H1 (cell line): ENCODE measurements at regions not wholly inside any gene's neighbourhood (a gene's known extent, or its start where the extent isn't known, plus 50 kb on each side); places are given as distances from the start of the nearest gene placed in this dataset.

ENCODE experiments used
- CTCF ChIA-PET: fragments of 300-600 bp; sonication (Branson Sonifier 250); formaldehyde crosslinking; loops from one replicate; lab custom pipeline; 2021; ENCODE audit not compliant: partially characterized antibody; lab: Charles Lee
- POLR2A ChIA-PET: fragments of 300-600 bp; sonication (Branson Sonifier 250); formaldehyde crosslinking; loops from one replicate; lab custom pipeline; 2021; ENCODE audit warnings: inconsistent platforms; ENCODE audit not compliant: partially characterized antibody; lab: Charles Lee
- DNase-seq, 2 experiments: peaks; one replicate each; pipeline versions ENCODE4 v3.0.0 to v3.0.0-alpha.2; 2010 to 2022; ENCODE audit warnings: low spot score in 2 of 2, low read depth in 1 of 2, mixed read lengths in 1 of 2
- FAIRE-seq: peaks from 2 replicates; lab custom pipeline; 2011; peaks lifted over from hg19 to GRCh38; lab: Jason Lieb, UNC
- H2AFZ ChIP-seq: 2 replicates; pipeline ENCODE4 v1.8.1; 2012; ENCODE audit warnings: low read length, inconsistent platforms
- H2AK5ac ChIP-seq: 2 replicates; pipeline ENCODE4 v1.6.1; 2013; ENCODE audit warnings: low read depth, low read length
- H2BK120ac ChIP-seq: replicated peaks from 2 replicates; pipeline ENCODE3; 2013; ENCODE audit warnings: low read depth, low read length, inconsistent platforms
- H2BK12ac ChIP-seq: 2 replicates; pipeline ENCODE4 v1.6.1; 2013; ENCODE audit warnings: low read depth, low read length
- H2BK15ac ChIP-seq: 2 replicates; pipeline ENCODE4 v1.6.1; 2013; ENCODE audit warnings: low read length
- H2BK20ac ChIP-seq: 2 replicates; pipeline ENCODE4 v1.6.1; 2013; ENCODE audit warnings: low read length
- H2BK5ac ChIP-seq: 2 replicates; pipeline ENCODE4 v1.6.1; 2013; ENCODE audit warnings: low read depth, low read length
- H3K14ac ChIP-seq: 2 replicates; pipeline ENCODE4 v1.6.1; 2013; ENCODE audit warnings: inconsistent platforms; ENCODE audit not compliant: insufficient read length
- H3K18ac ChIP-seq: 2 replicates; pipeline ENCODE4 v1.6.1; 2013; ENCODE audit warnings: low read length; ENCODE audit errors: extremely low read depth
- H3K23ac ChIP-seq: 2 replicates; pipeline ENCODE4 v1.6.1; 2013; ENCODE audit warnings: inconsistent platforms; ENCODE audit not compliant: insufficient read length
- H3K23me2 ChIP-seq: 2 replicates; pipeline ENCODE4 v1.6.1; 2013; ENCODE audit warnings: low read depth, low read length
- H3K27ac ChIP-seq: 2 replicates; pipeline ENCODE4 v1.6.1; 2011; ENCODE audit warnings: low read depth, low read length, inconsistent platforms
- H3K27me3 ChIP-seq, 4 experiments: replicated peaks in 1 of 4; 1 replicate in 1 of 4; 2 replicates in 3 of 4; pipeline versions ENCODE4 v1.6.1 to v1.8.1; 2011 to 2013; ENCODE audit warnings: low read length in 3 of 4, mild to moderate bottlenecking in 3 of 4, inconsistent platforms in 2 of 4, mixed read lengths in 2 of 4, moderate library complexity in 1 of 4; ENCODE audit not compliant: control insufficient read depth in 3 of 4, insufficient read depth in 3 of 4; ENCODE audit errors: extremely low read depth in 1 of 4
- H3K36me3 ChIP-seq, 4 experiments: 2 replicates each; pipeline versions ENCODE4 v1.6.1 to v1.8.1; 2011 to 2013; ENCODE audit warnings: mild to moderate bottlenecking in 4 of 4, low read length in 3 of 4, moderate library complexity in 2 of 4, control low read depth in 1 of 4, inconsistent platforms in 1 of 4; ENCODE audit not compliant: insufficient read depth in 4 of 4, control insufficient read depth in 2 of 4
- H3K4ac ChIP-seq: replicated peaks from 2 replicates; pipeline ENCODE3; 2013; ENCODE audit warnings: low read length, low read depth, mixed read lengths, inconsistent platforms; ENCODE audit not compliant: insufficient read length
- H3K4me1 ChIP-seq, 4 experiments: replicated peaks in 1 of 4; 1 replicate in 1 of 4; 2 replicates in 3 of 4; pipeline versions ENCODE4 v1.6.1 to v1.8.1; 2011 to 2013; ENCODE audit warnings: low read length in 3 of 4, inconsistent platforms in 2 of 4, mixed read lengths in 1 of 4; ENCODE audit not compliant: insufficient read depth in 4 of 4, control insufficient read depth in 3 of 4
- H3K4me2 ChIP-seq, 2 experiments: 2 replicates each; pipeline versions ENCODE4 v1.6.1 to v1.8.1; 2011 to 2013; ENCODE audit warnings: low read depth in 2 of 2, low read length in 2 of 2, control low read depth in 1 of 2, inconsistent platforms in 1 of 2, mild to moderate bottlenecking in 1 of 2; ENCODE audit not compliant: insufficient read depth in 1 of 2
- H3K4me3 ChIP-seq, 4 experiments: fragments of 200-600, 300-600 bp in 1 of 4; sonication (generic), shearing (Covaris generic), sonication (Bioruptor Twin) in 1 of 4; 2 replicates each; pipeline versions ENCODE4 v1.5.1 to v1.8.1; 2011 to 2016; ENCODE audit warnings: low read length in 4 of 4, low read depth in 3 of 4, control low read depth in 2 of 4, inconsistent platforms in 2 of 4, mild to moderate bottlenecking in 2 of 4, mixed read lengths in 1 of 4, moderate library complexity in 1 of 4; ENCODE audit not compliant: insufficient read depth in 2 of 4; ENCODE audit errors: extremely low read depth in 1 of 4
- H3K56ac ChIP-seq: replicated peaks from 2 replicates; pipeline ENCODE3; 2013; ENCODE audit warnings: low read depth, mild to moderate bottlenecking, mixed read lengths, low read length, inconsistent platforms; ENCODE audit not compliant: insufficient read length
- H3K79me1 ChIP-seq: 2 replicates; pipeline ENCODE4 v1.6.1; 2013; ENCODE audit warnings: low read depth, low read length, control low read depth
- H3K79me2 ChIP-seq, 2 experiments: 2 replicates each; pipeline versions ENCODE4 v1.6.1 to v1.8.1; 2012 to 2013; ENCODE audit warnings: low read length in 2 of 2, mild to moderate bottlenecking in 2 of 2, inconsistent platforms in 1 of 2; ENCODE audit not compliant: insufficient read depth in 2 of 2, control insufficient read depth in 1 of 2
- H3K9ac ChIP-seq, 4 experiments: replicated peaks in 1 of 4; 1 replicate in 1 of 4; 2 replicates in 3 of 4; pipeline versions ENCODE4 v1.6.1 to v1.8.1; 2011 to 2013; ENCODE audit warnings: low read depth in 3 of 4, low read length in 3 of 4, control low read depth in 2 of 4, mild to moderate bottlenecking in 2 of 4, moderate library complexity in 2 of 4, inconsistent platforms in 1 of 4; ENCODE audit errors: extremely low read depth in 1 of 4
- H3K9me3 ChIP-seq, 2 experiments: 2 replicates each; pipeline versions ENCODE4 v1.6.1 to v1.8.1; 2012 to 2013; ENCODE audit warnings: mild to moderate bottlenecking in 2 of 2, moderate library complexity in 2 of 2, control low read depth in 1 of 2, inconsistent platforms in 1 of 2, low read depth in 1 of 2, low read length in 1 of 2, mixed read lengths in 1 of 2; ENCODE audit not compliant: insufficient read depth in 2 of 2
- H4K20me1 ChIP-seq, 2 experiments: replicated peaks in 1 of 2; 2 replicates each; pipeline versions ENCODE3 to v1.8.1; 2011 to 2013; ENCODE audit warnings: inconsistent platforms in 2 of 2, low read length in 2 of 2, mild to moderate bottlenecking in 1 of 2; ENCODE audit not compliant: insufficient read depth in 2 of 2, control insufficient read depth in 1 of 2
- H4K5ac ChIP-seq: 2 replicates; pipeline ENCODE4 v1.6.1; 2013; ENCODE audit warnings: low read length, low read depth, mixed read lengths, inconsistent platforms; ENCODE audit not compliant: insufficient read length
- H4K8ac ChIP-seq: 2 replicates; pipeline ENCODE4 v1.8.0; 2013; ENCODE audit warnings: mild to moderate bottlenecking, moderate library complexity, low read length, inconsistent platforms; ENCODE audit not compliant: insufficient read depth; ENCODE audit errors: extremely low read depth
- H4K91ac ChIP-seq: replicated peaks from 2 replicates; pipeline ENCODE3; 2013; ENCODE audit warnings: low read length, mixed read lengths, inconsistent platforms; ENCODE audit not compliant: insufficient read length
- BRCA1 ChIP-seq: IDR thresholded peaks from 2 replicates; pipeline ENCODE4 v1.6.1; 2012; ENCODE audit warnings: low read depth, low read length, improper control_type of control experiment
- CREB1 ChIP-seq: IDR thresholded peaks from 2 replicates; pipeline ENCODE4 v1.6.1; 2012; ENCODE audit warnings: inconsistent platforms
- EGR1 ChIP-seq: IDR thresholded peaks from 2 replicates; pipeline ENCODE4 v1.6.1; 2011; ENCODE audit warnings: low read depth, low read length, borderline replicate concordance
- GABPA ChIP-seq: IDR thresholded peaks from 2 replicates; pipeline ENCODE4 v1.6.1; 2011; ENCODE audit warnings: mild to moderate bottlenecking, low read length, moderate library complexity, borderline replicate concordance; ENCODE audit not compliant: insufficient read depth
- HDAC6 ChIP-seq: IDR thresholded peaks from one replicate; pipeline ENCODE4 v1.7.1; 2012; ENCODE audit warnings: low read depth, mild to moderate bottlenecking, inconsistent platforms, low read length, moderate library complexity
- JUN ChIP-seq: IDR thresholded peaks from 2 replicates; pipeline ENCODE4 v1.6.1; 2011; ENCODE audit warnings: low read depth, mild to moderate bottlenecking, improper control_type of control experiment, low read length
- RAD21 ChIP-seq, 2 experiments: IDR thresholded peaks in 1 of 2; conservative IDR thresholded peaks in 1 of 2; 2 replicates each; pipeline ENCODE4 v1.6.1; 2011; ENCODE audit warnings: low read depth in 2 of 2, low read length in 2 of 2, improper control_type of control experiment in 1 of 2, inconsistent platforms in 1 of 2, mild to moderate bottlenecking in 1 of 2, moderate library complexity in 1 of 2
- RBBP5 ChIP-seq: IDR thresholded peaks from 2 replicates; pipeline ENCODE4 v1.7.1; 2012; ENCODE audit warnings: low read depth, mild to moderate bottlenecking, inconsistent platforms, low read length, moderate library complexity, borderline replicate concordance
- SAP30 ChIP-seq: fragments of 300-600 bp; sonication (generic); IDR thresholded peaks from 2 replicates; pipeline ENCODE4 v1.7.1; 2012; ENCODE audit warnings: low read length, moderate library complexity, mild to moderate bottlenecking, inconsistent platforms; ENCODE audit not compliant: insufficient read depth, insufficient replicate concordance
- SIN3A ChIP-seq, 2 experiments: IDR thresholded peaks in 1 of 2; conservative IDR thresholded peaks in 1 of 2; 2 replicates each; pipeline ENCODE4 v1.6.1; 2011 to 2012; ENCODE audit warnings: low read length in 2 of 2, improper control_type of control experiment in 1 of 2, low read depth in 1 of 2, mild to moderate bottlenecking in 1 of 2
- SP1 ChIP-seq: IDR thresholded peaks from 2 replicates; pipeline ENCODE4 v1.6.1; 2011; ENCODE audit warnings: low read depth, low read length
- TBP ChIP-seq: IDR thresholded peaks from 2 replicates; pipeline ENCODE4 v1.6.1; 2011; ENCODE audit warnings: low read depth, low read length, improper control_type of control experiment
- WGBS, 2 experiments: shearing (Covaris generic) in 1 of 2; methylation state at CpG; one replicate each; pipeline versions ENCODE4 v1.1.6 to v1.1.7; 2013 to 2015; ENCODE audit warnings: low lambda C conversion rate in 2 of 2, mixed read lengths in 2 of 2, inconsistent platforms in 1 of 2, low coverage in 1 of 2, missing lambda C conversion rate in 1 of 2; ENCODE audit not compliant: insufficient replicate concordance in 2 of 2, insufficient coverage in 1 of 2, insufficient read length in 1 of 2; ENCODE audit errors: extremely low coverage in 1 of 2, missing lambda C conversion rate in 1 of 2; 5-methylcytosine and 5-hydroxymethylcytosine counted together
- TF ChIP-seq, protein P1 (sequence below): IDR thresholded peaks from 2 replicates; pipeline ENCODE4 v1.6.1; 2012; ENCODE audit warnings: low read length, inconsistent platforms

DNA sequence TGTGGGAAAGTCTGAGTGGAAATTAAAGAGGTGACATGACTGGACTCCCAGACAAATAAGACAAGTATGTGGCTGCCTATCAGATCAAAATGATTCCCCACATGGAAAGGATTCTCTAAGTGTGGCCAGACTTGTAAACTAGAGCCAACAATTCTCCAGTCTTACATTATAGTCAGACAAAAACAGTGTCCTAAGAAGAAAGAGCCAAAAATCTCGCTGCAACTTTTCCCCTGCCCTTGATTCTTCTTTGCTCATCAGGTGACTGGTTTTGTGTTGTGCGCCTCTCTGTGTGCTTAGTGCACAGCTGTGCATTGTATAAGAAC lies 164.2 kb upstream of the TARS1 start:
- Histone ChIP-seq H3K56ac (no peak overlapping the region), H4K91ac (no peak overlapping the region), H3K79me2 (no peaks in the 10 kb centered on the region), H3K9ac (no peak overlapping the region), H3K4me1 (no peaks in the 10 kb centered on the region), H3K18ac (no peak overlapping the region), H3K4ac (no peak overlapping the region), H3K4me2 (no peak overlapping the region), H4K5ac (no peak overlapping the region), H3K4me3 (no peak overlapping the region), H2AK5ac (no peak overlapping the region), H3K79me1 (no peaks in the 10 kb centered on the region), H2BK12ac (no peak overlapping the region), H3K23me2 (no peaks in the 10 kb centered on the region), H3K9me3 (no peaks in the 10 kb centered on the region), H2AFZ (no peak overlapping the region), H2BK5ac (no peak overlapping the region), H3K27me3 (no peaks in the 10 kb centered on the region), H3K36me3 (no peaks in the 10 kb centered on the region), H2BK120ac (no peak overlapping the region), H2BK15ac (no peak overlapping the region), H4K8ac (no peak overlapping the region), H3K14ac (no peak overlapping the region), H3K27ac (no peak overlapping the region), H2BK20ac (no peak overlapping the region), H3K23ac (no peak overlapping the region), H4K20me1 (no peaks in the 10 kb centered on the region)
- no peak for DNase-seq
- ChIA-PET POLR2A (no interaction called here), CTCF (interaction anchor here (0.9 kb wide), 1 partner anchor 39 kb away, joined by 3 read pairs; no protein-coding TSS in a partner anchor)
- FAIRE-seq, result no peak
- WGBS, 2 experiments, result 94% methylated on average over 2 of the region's 2 CpGs; no CpG with 5 or more reads in 1 of the 2 experiments
- TF ChIP-seq HDAC6 (no peak), RBBP5 (no peak), JUN (no peak), SP1 (no peak), SIN3A (conservative IDR thresholded peaks at IDR 0.05 in 1 of 2, IDR thresholded peaks at IDR 0.05 in 1 of 2; ENCODE audit: low read depth in 1 of 2, low read length in 2 of 2) (no peak), TBP (no peak), RAD21 (IDR thresholded peaks at IDR 0.05 in 1 of 2, conservative IDR thresholded peaks at IDR 0.05 in 1 of 2; ENCODE audit: low read depth in 2 of 2, low read length in 2 of 2) (no peak), EGR1 (no peak), CREB1 (no peak), GABPA (no peak), SAP30 (no peak), BRCA1 (no peak)
- TF ChIP-seq, protein P1, sequence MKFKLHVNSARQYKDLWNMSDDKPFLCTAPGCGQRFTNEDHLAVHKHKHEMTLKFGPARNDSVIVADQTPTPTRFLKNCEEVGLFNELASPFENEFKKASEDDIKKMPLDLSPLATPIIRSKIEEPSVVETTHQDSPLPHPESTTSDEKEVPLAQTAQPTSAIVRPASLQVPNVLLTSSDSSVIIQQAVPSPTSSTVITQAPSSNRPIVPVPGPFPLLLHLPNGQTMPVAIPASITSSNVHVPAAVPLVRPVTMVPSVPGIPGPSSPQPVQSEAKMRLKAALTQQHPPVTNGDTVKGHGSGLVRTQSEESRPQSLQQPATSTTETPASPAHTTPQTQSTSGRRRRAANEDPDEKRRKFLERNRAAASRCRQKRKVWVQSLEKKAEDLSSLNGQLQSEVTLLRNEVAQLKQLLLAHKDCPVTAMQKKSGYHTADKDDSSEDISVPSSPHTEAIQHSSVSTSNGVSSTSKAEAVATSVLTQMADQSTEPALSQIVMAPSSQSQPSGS, result no peak
